Endothelial cell of umbilical vein (primary cell): ENCODE measurements at regions not wholly inside any gene's neighbourhood (a gene's known extent, or its start where the extent isn't known, plus 50 kb on each side); places are given as distances from the start of the nearest gene placed in this dataset.

Experiments
- BruUV-seq: library from RNA; stranded (reverse); fragments of 400-500 nt; replicated peaks from 2 replicates; lab custom pipeline; 2021; lab: Mats Ljungman, UMichigan
- CTCF ChIA-PET: fragments of 300-600, 350-600 bp; sonication (Branson Sonifier 250); formaldehyde crosslinking; loops from one replicate; lab custom pipeline; 2021; ENCODE audit warnings: antibody characterized with exemption, inconsistent platforms; lab: Charles Lee
- POLR2A ChIA-PET: fragments of 300-600, 350-600 bp; sonication (Branson Sonifier 250); formaldehyde crosslinking; loops from one replicate; lab custom pipeline; 2021; ENCODE audit warnings: antibody characterized with exemption, inconsistent platforms; lab: Charles Lee
- DNase-seq: peaks from one replicate; pipeline ENCODE4 v3.0.0-alpha.2; 2011; ENCODE audit warnings: low read depth, low spot score
- FAIRE-seq: peaks from 2 replicates; lab custom pipeline; 2011; peaks lifted over from hg19 to GRCh38; lab: Jason Lieb, UNC
- H2AFZ ChIP-seq: 2 replicates; pipeline ENCODE4 v1.6.0; 2012; ENCODE audit warnings: low read depth, low read length, control low read depth, inconsistent platforms
- H3K27ac ChIP-seq: 2 replicates; pipeline ENCODE4 v1.5.1; 2011; ENCODE audit warnings: low read depth, mild to moderate bottlenecking, control low read depth, low read length, moderate library complexity; ENCODE audit not compliant: insufficient read depth
- H3K27me3 ChIP-seq, 2 experiments: 2 replicates each; pipeline versions ENCODE4 v1.6.0 to v1.6.1; 2011; ENCODE audit warnings: low read length in 2 of 2, mixed read lengths in 1 of 2; ENCODE audit not compliant: control insufficient read depth in 2 of 2, insufficient read depth in 2 of 2
- H3K36me3 ChIP-seq, 2 experiments: 2 replicates in 1 of 2; 3 replicates in 1 of 2; pipeline ENCODE4 v1.5.1; 2011; ENCODE audit warnings: low read length in 2 of 2, mild to moderate bottlenecking in 1 of 2, moderate library complexity in 1 of 2; ENCODE audit not compliant: control insufficient read depth in 2 of 2, insufficient read depth in 2 of 2; ENCODE audit errors: extremely low read depth in 1 of 2
- H3K4me1 ChIP-seq: 3 replicates; pipeline ENCODE4 v1.5.1; 2011; ENCODE audit warnings: mild to moderate bottlenecking, low read length; ENCODE audit not compliant: control insufficient read depth, insufficient read depth; ENCODE audit errors: extremely low read depth
- H3K4me2 ChIP-seq: 2 replicates; pipeline ENCODE4 v1.6.1; 2011; ENCODE audit warnings: low read length, control low read depth, mixed read lengths; ENCODE audit not compliant: insufficient read depth
- H3K4me3 ChIP-seq, 3 experiments: fragments of 200-600 bp in 1 of 3; sonication (generic), shearing (Covaris generic) in 1 of 3; replicated peaks in 1 of 3; 2 replicates each; pipeline ENCODE4 v1.5.1; 2011 to 2016; ENCODE audit warnings: control low read depth in 3 of 3, low read length in 3 of 3, mild to moderate bottlenecking in 2 of 3, inconsistent platforms in 1 of 3, low read depth in 1 of 3, moderate library complexity in 1 of 3; ENCODE audit not compliant: insufficient read depth in 1 of 3
- H3K79me2 ChIP-seq: 2 replicates; pipeline ENCODE4 v1.6.0; 2012; ENCODE audit warnings: low read length, inconsistent platforms; ENCODE audit not compliant: control insufficient read depth, insufficient read depth
- H3K9ac ChIP-seq: replicated peaks from 2 replicates; pipeline ENCODE3; 2011; ENCODE audit warnings: low read length, control low read depth; ENCODE audit not compliant: insufficient read depth; ENCODE audit errors: extremely low read depth
- H3K9me1 ChIP-seq: replicated peaks from 3 replicates; pipeline ENCODE4 v1.6.0; 2011; ENCODE audit warnings: mild to moderate bottlenecking, low read length; ENCODE audit not compliant: control insufficient read depth, insufficient read depth; ENCODE audit errors: extremely low read depth
- H3K9me3 ChIP-seq: replicated peaks from 2 replicates; pipeline ENCODE4 v1.5.1; 2012; ENCODE audit warnings: low read length, inconsistent platforms; ENCODE audit not compliant: control insufficient read depth, insufficient read depth
- H4K20me1 ChIP-seq: replicated peaks from 2 replicates; pipeline ENCODE3; 2011; ENCODE audit warnings: mild to moderate bottlenecking, low read length; ENCODE audit not compliant: control insufficient read depth, insufficient read depth; ENCODE audit errors: extremely low read depth
- EZH2 ChIP-seq: IDR thresholded peaks from 2 replicates; pipeline ENCODE4 v1.6.1; 2012; ENCODE audit warnings: borderline replicate concordance, low read depth, mild to moderate bottlenecking, moderate library complexity, low read length, inconsistent platforms; ENCODE audit not compliant: severe bottlenecking
- FOS ChIP-seq: IDR thresholded peaks from 2 replicates; pipeline ENCODE4 v1.6.1; 2011; ENCODE audit warnings: mild to moderate bottlenecking, low read length, moderate library complexity, borderline replicate concordance; ENCODE audit not compliant: insufficient read depth
- GATA2 ChIP-seq: IDR thresholded peaks from 2 replicates; pipeline ENCODE4 v1.7.0; 2011; ENCODE audit warnings: low read depth, mild to moderate bottlenecking, moderate library complexity, mixed read lengths, low read length; ENCODE audit not compliant: insufficient read length, insufficient read depth
- JUN ChIP-seq: IDR thresholded peaks from 2 replicates; pipeline ENCODE4 v1.6.1; 2011; ENCODE audit warnings: borderline replicate concordance, low read depth; ENCODE audit not compliant: insufficient read length, insufficient read depth
- MYC ChIP-seq: IDR thresholded peaks from one replicate; pipeline ENCODE4 v1.6.1; 2011; ENCODE audit warnings: mild to moderate bottlenecking, low read depth, low read length
- POLR2A ChIP-seq: IDR thresholded peaks from 2 replicates; pipeline ENCODE4 v1.6.1; 2012; ENCODE audit warnings: low read depth, mild to moderate bottlenecking, control low read depth, low read length
- POLR2AphosphoS5 ChIP-seq: IDR thresholded peaks from 2 replicates; pipeline ENCODE4 v1.6.1; 2012; ENCODE audit warnings: low read depth, mild to moderate bottlenecking, control low read depth, low read length, moderate library complexity; ENCODE audit not compliant: insufficient read depth
- dilution Hi-C: fragments of 300-500 bp; cut with MboI; formaldehyde crosslinking; loops from one replicate; pipeline ENCODE4 v1.15.0; 2019; ENCODE audit warnings: low sequenced_read_pairs; ENCODE audit not compliant: extremely low pct_ligation_motif_present
- intact Hi-C: fragments of 100-400 bp; cut with micrococcal nuclease; formaldehyde crosslinking; loops from one replicate; pipeline ENCODE4 v1.10.0; 2022
- TF ChIP-seq, protein P1 (sequence below): IDR thresholded peaks from 2 replicates; pipeline ENCODE4 v1.6.1; 2011; ENCODE audit not compliant: insufficient read depth, insufficient read length
- TF ChIP-seq, protein P2 (sequence below), 2 donors: IDR thresholded peaks; 1 replicate in 1 of 2; 2 replicates in 1 of 2; pipeline ENCODE4 v1.5.1; 2011; ENCODE audit warnings: low read length in 2 of 2, mild to moderate bottlenecking in 2 of 2, moderate library complexity in 2 of 2, control low read depth in 1 of 2, inconsistent platforms in 1 of 2, low read depth in 1 of 2; ENCODE audit not compliant: insufficient read depth in 1 of 2; ENCODE audit errors: extremely low read depth in 1 of 2

DNA sequence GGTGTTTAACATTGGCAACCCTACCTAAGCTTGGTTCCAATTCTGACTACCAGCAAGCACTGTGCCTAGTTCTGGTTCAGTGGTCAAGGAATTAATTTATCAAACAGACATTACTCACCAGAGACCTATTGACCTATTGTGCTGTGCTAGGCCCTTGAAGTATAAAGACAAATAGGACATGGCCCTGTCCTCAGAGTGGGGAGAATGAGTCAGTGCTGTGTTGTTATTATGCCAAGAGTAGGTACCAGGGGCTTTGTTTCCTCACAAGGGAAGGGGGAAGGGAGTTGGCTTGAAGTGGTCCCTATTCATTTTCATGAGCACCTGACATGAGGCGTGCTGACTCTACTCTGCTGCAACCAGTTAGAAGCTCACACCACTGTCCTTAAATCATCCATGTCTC, 62.6 kb upstream of the PLPP4 start:
- H3K9me3 ChIP-seq, result no peaks in the 10 kb centered on the region
- peak overlapping the region; percentile 30 for H3K27ac ChIP-seq
- no peaks in the 10 kb centered on the region for H3K36me3 ChIP-seq
- H3K27me3 ChIP-seq, result no peaks in the 10 kb centered on the region
- no TSS peak for BruUV-seq
- peak; percentile 45 for TF ChIP-seq GATA2
- peak; percentile 94 for TF ChIP-seq FOS
- no peak for TF ChIP-seq EZH2
- TF ChIP-seq JUN, result peak; percentile 74
- TF ChIP-seq POLR2AphosphoS5, result peak; percentile 69
- peak; percentile 22 for TF ChIP-seq POLR2A
- TF ChIP-seq, protein P1, sequence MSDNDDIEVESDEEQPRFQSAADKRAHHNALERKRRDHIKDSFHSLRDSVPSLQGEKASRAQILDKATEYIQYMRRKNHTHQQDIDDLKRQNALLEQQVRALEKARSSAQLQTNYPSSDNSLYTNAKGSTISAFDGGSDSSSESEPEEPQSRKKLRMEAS, result no peak
- TF ChIP-seq, protein P2, sequence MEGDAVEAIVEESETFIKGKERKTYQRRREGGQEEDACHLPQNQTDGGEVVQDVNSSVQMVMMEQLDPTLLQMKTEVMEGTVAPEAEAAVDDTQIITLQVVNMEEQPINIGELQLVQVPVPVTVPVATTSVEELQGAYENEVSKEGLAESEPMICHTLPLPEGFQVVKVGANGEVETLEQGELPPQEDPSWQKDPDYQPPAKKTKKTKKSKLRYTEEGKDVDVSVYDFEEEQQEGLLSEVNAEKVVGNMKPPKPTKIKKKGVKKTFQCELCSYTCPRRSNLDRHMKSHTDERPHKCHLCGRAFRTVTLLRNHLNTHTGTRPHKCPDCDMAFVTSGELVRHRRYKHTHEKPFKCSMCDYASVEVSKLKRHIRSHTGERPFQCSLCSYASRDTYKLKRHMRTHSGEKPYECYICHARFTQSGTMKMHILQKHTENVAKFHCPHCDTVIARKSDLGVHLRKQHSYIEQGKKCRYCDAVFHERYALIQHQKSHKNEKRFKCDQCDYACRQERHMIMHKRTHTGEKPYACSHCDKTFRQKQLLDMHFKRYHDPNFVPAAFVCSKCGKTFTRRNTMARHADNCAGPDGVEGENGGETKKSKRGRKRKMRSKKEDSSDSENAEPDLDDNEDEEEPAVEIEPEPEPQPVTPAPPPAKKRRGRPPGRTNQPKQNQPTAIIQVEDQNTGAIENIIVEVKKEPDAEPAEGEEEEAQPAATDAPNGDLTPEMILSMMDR (IDR thresholded peaks at IDR 0.05; ENCODE audit: extremely low read depth in 1 of 2, insufficient read depth in 1 of 2, low read depth in 1 of 2, low read length in 2 of 2), result no peak
- no peak for TF ChIP-seq MYC
- no peaks in the 10 kb centered on the region for H3K79me2 ChIP-seq
- no peaks in the 10 kb centered on the region for H4K20me1 ChIP-seq
- ChIA-PET POLR2A (no interaction called here), CTCF (interaction anchor here (0.8 to 2.5 kb wide), 2 partner anchors 57 to 182 kb away, joined by 3 to 6 read pairs; no protein-coding TSS in a partner anchor)
- no peak overlapping the region for H3K4me3 ChIP-seq
- H2AFZ ChIP-seq, result peak overlapping the region; percentile 9
- H3K9me1 ChIP-seq, result no peaks in the 10 kb centered on the region
- dilution Hi-C loops (no loop called here), intact Hi-C loops (loop anchor here (2.0 to 5.0 kb wide), 2 partner anchors 22 to 57 kb away; no protein-coding TSS in a partner anchor)
- FAIRE-seq, result peak; percentile 96
- H3K4me1 ChIP-seq, result peaks cover 20% of the 10 kb centered on the region
- H3K9ac ChIP-seq, result no peak overlapping the region
- peak; percentile 82 for DNase-seq
- peak overlapping the region; percentile 17 for H3K4me2 ChIP-seq
